HAP-1 (cell line): ENCODE measurements at regions not wholly inside any gene's neighbourhood (a gene's known extent, or its start where the extent isn't known, plus 50 kb on each side); places are given as distances from the start of the nearest gene placed in this dataset.

Experiments
- DNase-seq, 2 experiments: peaks; one replicate each; pipeline ENCODE4 v3.0.0-alpha.2; 2016 to 2020; ENCODE audit warnings: low spot score in 2 of 2
- H3K27me3 ChIP-seq: fragments of 250-450 bp; sonication (Bioruptor Pico); 2 replicates; pipeline ENCODE4 v1.5.1; 2020; ENCODE audit warnings: low read depth, mild to moderate bottlenecking, moderate library complexity
- H3K36me3 ChIP-seq: fragments of 250-450 bp; sonication (Bioruptor Pico); replicated peaks from 2 replicates; pipeline ENCODE4 v1.5.1; 2020; ENCODE audit warnings: mild to moderate bottlenecking
- H3K4me1 ChIP-seq: fragments of 250-450 bp; sonication (Bioruptor Pico); 2 replicates; pipeline ENCODE4 v1.5.1; 2020; ENCODE audit warnings: mild to moderate bottlenecking
- H3K4me3 ChIP-seq: fragments of 250-450 bp; sonication (Bioruptor Pico); 2 replicates; pipeline ENCODE4 v1.5.1; 2020; ENCODE audit warnings: mild to moderate bottlenecking, moderate library complexity
- H3K9me3 ChIP-seq: fragments of 250-450 bp; sonication (Bioruptor Pico); 2 replicates; pipeline ENCODE4 v1.5.1; 2020; ENCODE audit warnings: mild to moderate bottlenecking, moderate library complexity
- in situ Hi-C: fragments of 300-500 bp; cut with MboI; formaldehyde crosslinking; loops from 3 replicates; pipeline ENCODE4 v1.14.3; 2020; ENCODE audit warnings: low sequenced_read_pairs, inconsistent platforms, mixed read lengths

DNA sequence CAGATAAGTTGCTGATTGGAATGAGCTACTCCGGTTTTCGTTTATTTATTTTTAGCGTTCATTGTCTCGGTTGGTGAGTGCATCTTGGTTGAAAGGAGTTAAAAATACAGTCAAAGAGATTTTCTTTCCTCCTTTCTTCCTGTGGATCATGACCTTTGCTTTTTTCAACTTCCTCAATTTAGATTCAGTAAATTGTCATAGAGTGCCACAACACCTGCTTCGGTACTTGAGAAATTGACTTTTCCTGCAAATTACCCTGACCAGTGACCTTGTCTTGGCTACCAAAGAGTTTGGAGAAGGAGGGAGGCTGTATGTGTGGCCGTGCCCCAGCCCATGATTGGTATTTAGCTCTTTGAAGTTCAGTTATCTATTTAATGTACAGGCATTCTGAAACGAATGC is 128.7 kb downstream of the FAM204A start:
- H3K4me1 ChIP-seq: no peaks in the 10 kb centered on the region
- in situ Hi-C loops: no loop called here
- DNase-seq: no peak

GRCh38 chr10:118210276-118210675 is 131.8 kb downstream of the FAM204A start:
- Histone ChIP-seq H3K27me3 (no peaks in the 10 kb centered on the region), H3K9me3 (no peaks in the 10 kb centered on the region), H3K36me3 (no peaks in the 10 kb centered on the region), H3K4me3 (no peak overlapping the region), H3K4me1 (peaks cover 4% of the 10 kb centered on the region; the same call in 1 of the 2 replicates)
- in situ Hi-C loops: no loop called here
- no peak for DNase-seq

More for the DNA sequence above, 128.7 kb downstream of the FAM204A start:
- Histone ChIP-seq H3K36me3 (no peaks in the 10 kb centered on the region), H3K4me3 (no peak overlapping the region), H3K9me3 (no peaks in the 10 kb centered on the region), H3K27me3 (no peaks in the 10 kb centered on the region)

DNA sequence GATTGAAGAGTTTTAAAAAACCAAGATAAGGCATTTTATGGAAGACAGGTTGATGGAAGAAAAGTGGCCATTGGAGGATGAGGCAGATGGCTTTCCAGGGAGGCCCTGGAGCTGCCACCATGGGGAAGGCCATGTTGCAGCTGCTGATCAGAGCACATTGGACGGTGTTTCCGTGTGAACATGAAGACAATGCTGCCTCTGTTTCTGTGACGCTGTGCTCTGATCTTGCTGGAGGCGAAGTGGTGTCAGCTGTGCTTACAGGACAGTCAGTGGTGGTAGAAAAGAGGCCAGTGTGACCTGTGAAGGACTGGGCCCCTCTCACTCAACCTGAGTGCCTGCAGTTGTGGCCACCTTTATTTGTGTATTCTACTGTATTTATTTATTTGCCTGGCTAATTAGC is 132.9 kb downstream of the FAM204A start:
- Histone ChIP-seq H3K9me3 (no peaks in the 10 kb centered on the region), H3K27me3 (no peaks in the 10 kb centered on the region), H3K4me1 (peaks cover 11% of the 10 kb centered on the region; the same call in 1 of the 2 replicates), H3K36me3 (no peaks in the 10 kb centered on the region), H3K4me3 (no peak overlapping the region)
- no peak for DNase-seq
- in situ Hi-C loops: no loop called here

DNA sequence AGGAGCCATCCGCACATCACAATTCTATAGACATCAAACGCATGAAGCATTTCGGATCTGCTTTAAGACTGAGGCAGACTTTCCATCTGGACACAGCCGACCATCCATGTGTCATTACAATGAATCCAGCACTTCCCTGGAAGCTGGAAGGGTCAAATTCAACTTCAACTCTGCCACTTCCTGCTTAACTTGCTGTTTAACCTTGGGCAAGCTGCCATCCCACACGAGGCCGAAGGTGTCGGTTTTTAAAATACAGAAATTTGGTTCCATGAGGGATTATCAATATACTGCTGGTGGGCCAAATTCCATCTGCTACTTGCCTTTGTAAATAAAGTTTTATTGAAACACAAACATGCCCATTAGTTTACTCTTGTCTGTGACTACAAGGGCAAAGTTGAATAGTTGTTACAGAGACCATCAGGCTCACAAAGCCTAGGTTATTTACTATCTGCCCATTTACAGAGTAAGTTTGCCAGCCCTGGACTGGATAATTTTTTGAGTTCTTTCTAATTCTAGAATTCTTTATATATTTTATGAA is 134.6 kb downstream of the FAM204A start:
- peaks cover 6% of the 10 kb centered on the region; the same call in 1 of the 2 replicates for H3K27me3 ChIP-seq
- in situ Hi-C loops: no loop called here
- H3K4me1 ChIP-seq: peaks cover 15% of the 10 kb centered on the region; the same call in 1 of the 2 replicates
- H3K36me3 ChIP-seq: no peaks in the 10 kb centered on the region
- no peaks in the 10 kb centered on the region for H3K9me3 ChIP-seq
- no peak overlapping the region for H3K4me3 ChIP-seq
- DNase-seq: no peak

- Histone ChIP-seq H3K27me3 (peaks cover 9% of the 10 kb centered on the region; the same call in 1 of the 2 replicates), H3K9me3 (no peaks in the 10 kb centered on the region), H3K4me3 (no peak overlapping the region), H3K36me3 (no peaks in the 10 kb centered on the region), H3K4me1 (peaks cover 15% of the 10 kb centered on the region; the same call in 1 of the 2 replicates)
- in situ Hi-C loops: no loop called here
- DNase-seq: peak in 1 of 2 experiments; percentile 69
Observed at GRCh38 chr10:118204292-118204943, 137.7 kb downstream of the FAM204A start.

DNA sequence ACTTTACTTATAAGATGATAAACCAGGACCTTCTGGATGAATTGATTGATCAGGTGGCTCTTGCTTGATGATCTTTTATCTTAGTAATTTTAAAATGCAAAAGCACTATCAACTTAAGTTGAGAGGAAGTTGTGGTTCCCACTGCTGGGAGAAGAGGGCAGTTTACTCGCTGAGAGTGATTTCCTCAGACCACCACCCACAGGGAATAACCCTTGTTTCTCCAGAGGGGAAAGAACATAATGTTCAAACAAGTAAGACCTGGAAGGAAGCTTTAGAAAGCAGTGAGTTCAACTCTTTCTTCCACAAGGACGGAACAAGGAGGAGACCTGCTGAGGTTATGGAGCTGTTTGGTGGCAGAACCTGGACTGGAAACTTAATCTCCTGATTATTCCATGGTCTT is 138.7 kb downstream of the FAM204A start:
- Histone ChIP-seq H3K9me3 (no peaks in the 10 kb centered on the region), H3K4me3 (no peak overlapping the region), H3K27me3 (peaks cover 9% of the 10 kb centered on the region), H3K36me3 (no peaks in the 10 kb centered on the region), H3K4me1 (peaks cover 15% of the 10 kb centered on the region; the same call in 1 of the 2 replicates)
- in situ Hi-C loops: no loop called here
- DNase-seq: no peak

DNA sequence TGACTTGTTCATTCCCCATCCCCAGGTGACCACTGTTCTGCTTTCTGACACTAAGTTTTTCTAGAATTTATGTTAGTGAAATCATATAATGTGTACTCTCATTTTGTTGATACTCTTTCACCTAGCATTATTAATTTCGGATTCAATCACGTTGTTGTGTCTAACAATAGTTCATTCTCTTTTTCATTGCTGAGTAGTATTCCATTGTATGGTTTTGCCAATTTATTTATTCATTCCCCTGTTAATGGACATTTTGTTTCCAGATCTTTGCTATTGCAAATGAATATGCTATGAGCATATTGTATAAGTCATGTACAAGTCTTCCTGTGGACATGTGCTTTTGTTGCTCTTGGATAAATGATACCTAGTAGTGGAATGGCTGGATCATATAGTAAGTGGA is 146.4 kb downstream of the FAM204A start:
- Histone ChIP-seq H3K4me3 (no peak overlapping the region), H3K4me1 (no peaks in the 10 kb centered on the region), H3K9me3 (no peaks in the 10 kb centered on the region), H3K36me3 (no peaks in the 10 kb centered on the region), H3K27me3 (no peaks in the 10 kb centered on the region; the same call in 1 of the 2 replicates)
- in situ Hi-C loops: no loop called here
- DNase-seq: no peak

GRCh38 chr10:118193642-118194041 is 146.9 kb upstream of the RAB11FIP2 start:
- in situ Hi-C loops: no loop called here
- Histone ChIP-seq H3K4me3 (no peak overlapping the region), H3K9me3 (no peaks in the 10 kb centered on the region)

GRCh38 chr10:118181021-118181420 is 134.3 kb upstream of the RAB11FIP2 start:
- DNase-seq: no peak
- H3K4me3 ChIP-seq: no peak overlapping the region

More at GRCh38 chr10:118193642-118194041, 146.9 kb upstream of the RAB11FIP2 start:
- no peaks in the 10 kb centered on the region for H3K4me1 ChIP-seq
- no peaks in the 10 kb centered on the region for H3K27me3 ChIP-seq
- DNase-seq: no peak
- H3K36me3 ChIP-seq: no peaks in the 10 kb centered on the region

DNA sequence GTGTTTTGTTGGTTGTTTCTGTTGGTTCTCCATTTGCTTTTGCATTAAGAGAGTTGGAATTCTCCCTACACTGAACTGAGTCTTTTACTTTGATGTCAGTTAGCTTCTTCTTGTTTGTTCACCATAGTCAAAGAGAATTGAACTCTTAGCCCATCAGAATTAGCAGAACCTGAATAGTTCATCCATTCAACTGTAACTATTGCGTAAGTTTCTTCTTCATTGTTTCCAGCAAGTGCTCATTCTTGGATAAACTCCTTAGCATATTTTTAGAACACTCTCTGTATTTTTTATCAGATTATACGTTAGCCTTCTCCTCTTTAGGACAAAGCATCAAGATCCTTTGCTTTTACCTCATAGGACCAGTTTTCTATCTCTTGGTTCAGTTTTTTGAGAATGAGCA is 128.4 kb upstream of the RAB11FIP2 start:
- in situ Hi-C loops: no loop called here
- Histone ChIP-seq H3K27me3 (0 out of 2 replicates have a peak, but pooled peaks cover 2% of the 10 kb centered on the region), H3K4me1 (no peaks in the 10 kb centered on the region), H3K36me3 (no peaks in the 10 kb centered on the region), H3K9me3 (no peaks in the 10 kb centered on the region), H3K4me3 (no peak overlapping the region)
- DNase-seq: no peak

More at GRCh38 chr10:118181021-118181420, 134.3 kb upstream of the RAB11FIP2 start:
- Histone ChIP-seq H3K4me1 (no peaks in the 10 kb centered on the region), H3K36me3 (no peaks in the 10 kb centered on the region), H3K9me3 (no peaks in the 10 kb centered on the region), H3K27me3 (no peaks in the 10 kb centered on the region)
- in situ Hi-C loops: no loop called here

DNA sequence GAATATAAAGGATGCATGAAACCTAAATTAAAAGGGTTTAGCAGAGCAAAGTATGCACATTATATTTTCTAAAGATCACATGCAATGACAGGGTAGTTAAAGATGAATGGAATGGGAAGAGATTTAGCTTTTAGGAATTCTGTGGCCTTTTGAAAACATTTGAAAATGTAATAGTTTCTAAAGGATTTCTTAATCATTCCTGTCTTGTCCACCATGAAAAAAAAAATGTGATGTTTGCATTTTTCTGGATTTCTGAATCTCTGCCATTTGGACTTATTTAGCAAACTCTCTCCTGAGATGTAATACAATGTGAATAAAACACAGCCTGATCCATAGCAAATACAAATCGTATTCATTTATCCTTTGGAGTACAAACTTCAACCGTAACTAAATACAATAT is 126.6 kb upstream of the RAB11FIP2 start:
- no peak overlapping the region for H3K4me3 ChIP-seq
- no peak for DNase-seq
- in situ Hi-C loops: no loop called here
- 0 out of 2 replicates have a peak, but pooled peaks cover 2% of the 10 kb centered on the region for H3K27me3 ChIP-seq
- H3K9me3 ChIP-seq: no peaks in the 10 kb centered on the region
- H3K36me3 ChIP-seq: no peaks in the 10 kb centered on the region
- no peaks in the 10 kb centered on the region for H3K4me1 ChIP-seq

- Histone ChIP-seq H3K9me3 (no peaks in the 10 kb centered on the region), H3K27me3 (0 out of 2 replicates have a peak, but pooled peaks cover 2% of the 10 kb centered on the region), H3K4me1 (no peaks in the 10 kb centered on the region), H3K4me3 (no peak overlapping the region), H3K36me3 (no peaks in the 10 kb centered on the region)
- in situ Hi-C loops: no loop called here
- no peak for DNase-seq
Observed at GRCh38 chr10:118171861-118172260, 125.1 kb upstream of the RAB11FIP2 start.

DNA sequence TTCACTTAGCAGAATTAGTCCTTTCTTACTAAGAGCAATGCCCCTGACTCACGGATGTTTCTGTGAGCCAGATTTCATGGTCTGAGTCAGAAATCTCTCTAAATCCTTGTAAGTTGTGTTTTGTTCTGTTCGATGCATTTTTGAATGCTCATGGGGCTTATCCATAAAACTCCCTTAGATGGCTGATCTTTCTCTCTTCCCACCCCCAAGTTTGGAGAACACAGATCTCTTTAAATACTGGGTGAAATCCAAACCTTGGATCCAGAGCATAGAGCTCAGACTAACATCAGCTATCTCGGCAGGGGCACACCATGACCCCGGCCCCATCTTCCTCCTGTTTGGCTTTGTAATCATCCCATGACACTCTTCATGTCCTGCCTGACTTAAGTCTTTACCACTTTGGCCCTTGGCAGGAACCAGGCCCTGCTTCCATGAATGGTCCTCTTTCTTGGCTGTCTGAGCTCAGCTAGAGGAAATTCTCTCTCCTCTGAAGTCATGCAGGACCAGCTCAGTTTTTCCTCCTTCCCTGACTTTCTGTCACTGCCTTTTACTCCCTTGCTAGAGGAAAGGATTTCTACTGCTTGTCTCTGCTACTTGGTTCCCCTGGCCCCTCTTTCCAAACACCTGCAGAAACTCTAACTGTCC is 120.4 kb upstream of the RAB11FIP2 start:
- in situ Hi-C loops: no loop called here
- Histone ChIP-seq H3K4me3 (no peak overlapping the region), H3K4me1 (no peaks in the 10 kb centered on the region), H3K36me3 (no peaks in the 10 kb centered on the region), H3K27me3 (0 out of 2 replicates have a peak, but pooled peaks cover 2% of the 10 kb centered on the region), H3K9me3 (no peaks in the 10 kb centered on the region)
- DNase-seq: no peak

DNA sequence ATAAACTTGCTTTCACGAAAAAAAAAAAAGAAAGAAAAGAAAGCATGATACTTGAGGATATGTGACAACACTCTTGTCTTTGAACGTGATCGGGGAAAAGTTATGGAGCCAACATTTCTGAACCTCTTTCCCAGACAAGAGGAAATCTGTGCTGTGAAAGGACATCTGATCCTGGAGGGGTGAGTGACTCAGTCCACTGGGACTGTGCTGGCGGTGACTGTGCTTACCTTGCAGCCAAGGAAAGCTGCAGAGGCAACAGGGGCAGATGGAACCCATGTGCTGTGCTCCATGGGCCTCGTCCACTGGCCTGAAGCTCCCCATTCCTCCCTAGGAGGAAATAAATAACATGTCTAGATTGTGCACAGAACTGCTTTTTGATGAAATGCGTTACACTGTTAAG is 116.5 kb upstream of the RAB11FIP2 start:
- H3K4me1 ChIP-seq: no peaks in the 10 kb centered on the region
- no peak for DNase-seq
- no peak overlapping the region for H3K4me3 ChIP-seq
- no peaks in the 10 kb centered on the region for H3K27me3 ChIP-seq
- no peaks in the 10 kb centered on the region for H3K9me3 ChIP-seq
- no peaks in the 10 kb centered on the region for H3K36me3 ChIP-seq
- in situ Hi-C loops: no loop called here
